SU-DHL-6 (cell line): ENCODE measurements at regions not wholly inside any gene's neighbourhood (a gene's known extent, or its start where the extent isn't known, plus 50 kb on each side); places are given as distances from the start of the nearest gene placed in this dataset.

Experiments
- CTCF ChIP-seq: fragments of 200-600 bp; sonication (generic); IDR thresholded peaks from one replicate; pipeline ENCODE4 v1.5.1; 2017; ENCODE audit warnings: antibody characterized with exemption, mild to moderate bottlenecking, low read length, moderate library complexity; ENCODE audit not compliant: insufficient read depth, poor library complexity, severe bottlenecking
- EZH2phosphoT487 ChIP-seq: fragments of 200-600 bp; sonication (generic), shearing (Covaris generic); conservative IDR thresholded peaks from 2 replicates; pipeline ENCODE4 v1.6.1; 2018; ENCODE audit warnings: mild to moderate bottlenecking, antibody characterized with exemption, low read length, moderate library complexity, mixed read lengths

DNA sequence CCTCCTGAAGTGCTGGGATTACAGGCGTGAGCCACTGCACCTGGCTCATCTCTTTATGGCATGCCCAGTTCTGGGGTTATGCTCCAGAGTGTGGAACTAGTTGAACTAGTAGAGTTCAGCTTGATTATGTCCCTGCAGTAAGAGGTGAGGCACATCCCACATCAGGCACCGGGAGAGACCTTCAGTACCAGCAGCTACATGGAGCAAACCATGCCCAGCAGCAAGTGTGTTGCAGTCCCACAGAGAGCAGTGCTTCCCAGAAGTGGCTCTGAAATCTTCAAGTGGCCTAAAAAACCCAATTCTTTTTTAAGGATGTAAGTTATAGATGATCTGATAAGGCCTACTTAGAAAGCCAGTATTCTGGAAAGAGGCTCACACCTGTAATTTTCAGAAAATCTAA, 331.9 kb upstream of the PRKCQ start:
- TF ChIP-seq CTCF (no peak), EZH2phosphoT487 (no peak)
